ENCODE measurements at regions not wholly inside any gene's neighbourhood (a gene's known extent, or its start where the extent isn't known, plus 50 kb on each side); places are given as distances from the start of the nearest gene placed in this dataset.

DNA sequence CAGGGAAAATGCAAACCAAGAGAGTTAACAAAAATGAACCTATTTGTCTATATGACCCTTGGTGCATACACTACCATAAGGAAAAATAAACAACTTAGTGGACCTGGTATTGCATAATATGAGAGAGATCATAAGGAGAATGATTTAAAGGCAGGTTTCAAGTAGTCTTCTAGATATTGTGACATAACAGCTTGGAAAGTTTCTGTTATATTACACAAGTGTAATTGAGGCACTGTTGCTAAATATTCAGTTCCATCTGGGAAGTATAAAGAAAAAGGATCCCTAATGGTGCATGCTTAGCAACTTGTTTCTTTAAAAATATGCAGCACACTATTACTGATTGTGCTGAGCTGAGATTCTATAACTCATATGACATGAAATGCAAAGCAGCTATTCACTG is 252.2 kb upstream of the SPHKAP start:
- Histone ChIP-seq H3K27ac (ENCODE audit: low read length) (no peak overlapping the region), H3K4me1 (ENCODE audit: control insufficient read depth, insufficient read depth, low read length) (no peaks in the 10 kb centered on the region), H3K9me3 (ENCODE audit: control insufficient read depth, insufficient read depth, low read depth, low read length) (no peaks in the 10 kb centered on the region), H3K4me3 (ENCODE audit: low read depth in 2 of 2, low read length in 2 of 2) (no peak overlapping the region), H3K27me3 (ENCODE audit: control insufficient read depth, insufficient read depth, low read length) (no peaks in the 10 kb centered on the region), H3K36me3 (ENCODE audit: control insufficient read depth, insufficient read depth, low read length) (no peaks in the 10 kb centered on the region)
- ATAC-seq (no peak), DNase-seq (ENCODE audit: low read depth, low spot score) (no peak)
- in situ Hi-C loops (cut with HindIII; ENCODE audit: low pct_unique_long_range_greater_than_20kb, low sequenced_read_pairs) (no loop called here), intact Hi-C loops (cut with micrococcal nuclease; ENCODE audit: unreplicated experiment) (no loop called here)
- ChIA-PET POLR2A (no interaction called here), CTCF (no interaction called here)
- TF ChIP-seq SIN3A (IDR thresholded peaks at IDR 0.05; ENCODE audit: borderline replicate concordance, insufficient read depth, low read depth, low read length) (no peak), TCF7L2 (IDR thresholded peaks at IDR 0.05; ENCODE audit: low read depth, low read length) (no peak), POLR2AphosphoS5 (IDR thresholded peaks at IDR 0.05; ENCODE audit: low read depth, low read length) (no peak)
- TF ChIP-seq, protein P1, sequence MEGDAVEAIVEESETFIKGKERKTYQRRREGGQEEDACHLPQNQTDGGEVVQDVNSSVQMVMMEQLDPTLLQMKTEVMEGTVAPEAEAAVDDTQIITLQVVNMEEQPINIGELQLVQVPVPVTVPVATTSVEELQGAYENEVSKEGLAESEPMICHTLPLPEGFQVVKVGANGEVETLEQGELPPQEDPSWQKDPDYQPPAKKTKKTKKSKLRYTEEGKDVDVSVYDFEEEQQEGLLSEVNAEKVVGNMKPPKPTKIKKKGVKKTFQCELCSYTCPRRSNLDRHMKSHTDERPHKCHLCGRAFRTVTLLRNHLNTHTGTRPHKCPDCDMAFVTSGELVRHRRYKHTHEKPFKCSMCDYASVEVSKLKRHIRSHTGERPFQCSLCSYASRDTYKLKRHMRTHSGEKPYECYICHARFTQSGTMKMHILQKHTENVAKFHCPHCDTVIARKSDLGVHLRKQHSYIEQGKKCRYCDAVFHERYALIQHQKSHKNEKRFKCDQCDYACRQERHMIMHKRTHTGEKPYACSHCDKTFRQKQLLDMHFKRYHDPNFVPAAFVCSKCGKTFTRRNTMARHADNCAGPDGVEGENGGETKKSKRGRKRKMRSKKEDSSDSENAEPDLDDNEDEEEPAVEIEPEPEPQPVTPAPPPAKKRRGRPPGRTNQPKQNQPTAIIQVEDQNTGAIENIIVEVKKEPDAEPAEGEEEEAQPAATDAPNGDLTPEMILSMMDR (IDR thresholded peaks at IDR 0.05) = no peak
- TF ChIP-seq, protein P2, sequence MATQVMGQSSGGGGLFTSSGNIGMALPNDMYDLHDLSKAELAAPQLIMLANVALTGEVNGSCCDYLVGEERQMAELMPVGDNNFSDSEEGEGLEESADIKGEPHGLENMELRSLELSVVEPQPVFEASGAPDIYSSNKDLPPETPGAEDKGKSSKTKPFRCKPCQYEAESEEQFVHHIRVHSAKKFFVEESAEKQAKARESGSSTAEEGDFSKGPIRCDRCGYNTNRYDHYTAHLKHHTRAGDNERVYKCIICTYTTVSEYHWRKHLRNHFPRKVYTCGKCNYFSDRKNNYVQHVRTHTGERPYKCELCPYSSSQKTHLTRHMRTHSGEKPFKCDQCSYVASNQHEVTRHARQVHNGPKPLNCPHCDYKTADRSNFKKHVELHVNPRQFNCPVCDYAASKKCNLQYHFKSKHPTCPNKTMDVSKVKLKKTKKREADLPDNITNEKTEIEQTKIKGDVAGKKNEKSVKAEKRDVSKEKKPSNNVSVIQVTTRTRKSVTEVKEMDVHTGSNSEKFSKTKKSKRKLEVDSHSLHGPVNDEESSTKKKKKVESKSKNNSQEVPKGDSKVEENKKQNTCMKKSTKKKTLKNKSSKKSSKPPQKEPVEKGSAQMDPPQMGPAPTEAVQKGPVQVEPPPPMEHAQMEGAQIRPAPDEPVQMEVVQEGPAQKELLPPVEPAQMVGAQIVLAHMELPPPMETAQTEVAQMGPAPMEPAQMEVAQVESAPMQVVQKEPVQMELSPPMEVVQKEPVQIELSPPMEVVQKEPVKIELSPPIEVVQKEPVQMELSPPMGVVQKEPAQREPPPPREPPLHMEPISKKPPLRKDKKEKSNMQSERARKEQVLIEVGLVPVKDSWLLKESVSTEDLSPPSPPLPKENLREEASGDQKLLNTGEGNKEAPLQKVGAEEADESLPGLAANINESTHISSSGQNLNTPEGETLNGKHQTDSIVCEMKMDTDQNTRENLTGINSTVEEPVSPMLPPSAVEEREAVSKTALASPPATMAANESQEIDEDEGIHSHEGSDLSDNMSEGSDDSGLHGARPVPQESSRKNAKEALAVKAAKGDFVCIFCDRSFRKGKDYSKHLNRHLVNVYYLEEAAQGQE (IDR thresholded peaks at IDR 0.05; ENCODE audit: insufficient read depth in 1 of 2, low read depth in 2 of 2, low read length in 1 of 2) = no peak
- BruUV-seq (replicated peaks) = no TSS peak

DNA sequence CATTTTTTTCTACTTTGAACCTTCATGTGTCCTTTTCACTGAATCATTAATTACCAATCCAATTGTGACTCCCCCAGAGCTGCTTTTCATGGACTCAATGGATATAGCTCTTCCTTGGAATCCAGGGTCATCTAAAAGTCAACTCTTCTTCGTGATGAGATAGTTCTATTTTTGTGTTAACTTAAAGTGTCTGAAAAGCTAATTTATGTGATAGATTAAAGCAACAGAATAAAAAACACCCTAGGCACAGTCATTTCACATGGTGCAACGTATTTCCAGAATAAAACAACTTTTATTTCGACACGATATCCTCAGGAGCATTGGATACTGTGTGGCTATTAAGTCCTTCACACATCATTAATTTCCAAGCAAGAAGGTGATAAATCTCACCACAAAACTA is 250.6 kb upstream of the SPHKAP start:
- H3K9me3 ChIP-seq (ENCODE audit: control insufficient read depth, insufficient read depth, low read depth, low read length) = no peaks in the 10 kb centered on the region
- BruUV-seq (replicated peaks) = no TSS peak
- TF ChIP-seq SIN3A (IDR thresholded peaks at IDR 0.05; ENCODE audit: borderline replicate concordance, insufficient read depth, low read depth, low read length) (no peak), POLR2AphosphoS5 (IDR thresholded peaks at IDR 0.05; ENCODE audit: low read depth, low read length) (no peak), TCF7L2 (IDR thresholded peaks at IDR 0.05; ENCODE audit: low read depth, low read length) (no peak)
- TF ChIP-seq, protein P2 (IDR thresholded peaks at IDR 0.05; ENCODE audit: insufficient read depth in 1 of 2, low read depth in 2 of 2, low read length in 1 of 2) = no peak
- TF ChIP-seq, protein P1 (IDR thresholded peaks at IDR 0.05) = no peak
- in situ Hi-C loops (cut with HindIII; ENCODE audit: low pct_unique_long_range_greater_than_20kb, low sequenced_read_pairs) (no loop called here), intact Hi-C loops (cut with micrococcal nuclease; ENCODE audit: unreplicated experiment) (no loop called here)
- DNase-seq (ENCODE audit: low read depth, low spot score) = no peak
- no peak overlapping the region for H3K4me3 ChIP-seq (ENCODE audit: low read depth in 2 of 2, low read length in 2 of 2)
- ChIA-PET POLR2A (no interaction called here), CTCF (no interaction called here)
- H3K27ac ChIP-seq (ENCODE audit: low read length) = no peak overlapping the region
- H3K36me3 ChIP-seq (ENCODE audit: control insufficient read depth, insufficient read depth, low read length) = no peaks in the 10 kb centered on the region
- no peaks in the 10 kb centered on the region for H3K27me3 ChIP-seq (ENCODE audit: control insufficient read depth, insufficient read depth, low read length)
- H3K4me1 ChIP-seq (ENCODE audit: control insufficient read depth, insufficient read depth, low read length) = no peaks in the 10 kb centered on the region
- no peak for ATAC-seq

All from Panc1 (cell line).